ENCODE measurements at regions not wholly inside any gene's neighbourhood (a gene's known extent, or its start where the extent isn't known, plus 50 kb on each side); places are given as distances from the start of the nearest gene placed in this dataset.

DNA sequence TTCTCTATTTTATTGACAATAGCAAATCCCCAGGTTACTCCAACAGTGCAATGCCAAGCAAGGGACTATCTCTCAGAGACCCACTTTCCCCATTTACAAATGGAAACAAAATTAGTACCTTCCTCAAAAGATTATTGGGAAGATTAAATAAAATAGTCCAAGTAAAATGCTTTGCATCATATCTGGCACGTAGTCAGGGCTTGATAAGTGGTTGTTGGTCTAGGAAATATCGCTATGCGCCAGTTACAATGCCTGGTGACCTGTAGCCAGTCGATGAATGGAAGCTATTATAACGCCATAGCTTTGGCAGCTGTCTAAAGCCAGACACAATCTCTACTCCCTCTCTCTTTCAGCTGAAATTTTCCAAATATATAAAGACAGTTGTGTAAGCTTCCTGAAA, 220.3 kb downstream of the RAP2A start:
- in situ Hi-C loops (cut with HindIII; ENCODE audit: low pct_unique_long_range_greater_than_20kb, low sequenced_read_pairs), result no loop called here
- no peak overlapping the region for H3K4me3 ChIP-seq (ENCODE audit: low read depth in 2 of 2, low read length in 2 of 2)
- no peaks in the 10 kb centered on the region for H3K27me3 ChIP-seq (ENCODE audit: control insufficient read depth, insufficient read depth, low read length)
- ATAC-seq (no peak), DNase-seq (ENCODE audit: low read depth, low spot score) (no peak)
- no peaks in the 10 kb centered on the region for H3K9me3 ChIP-seq (ENCODE audit: control insufficient read depth, insufficient read depth, low read depth, low read length)
- ChIA-PET CTCF (no interaction called here), POLR2A (no interaction called here)
- intact Hi-C loops (cut with micrococcal nuclease; ENCODE audit: unreplicated experiment), result no loop called here
- no TSS peak for BruUV-seq (replicated peaks)
- no peak overlapping the region for H3K27ac ChIP-seq (ENCODE audit: low read length)
- no peaks in the 10 kb centered on the region for H3K36me3 ChIP-seq (ENCODE audit: control insufficient read depth, insufficient read depth, low read length)
- no peak for TF ChIP-seq TCF7L2 (IDR thresholded peaks at IDR 0.05; ENCODE audit: low read depth, low read length)
- TF ChIP-seq, protein P1, sequence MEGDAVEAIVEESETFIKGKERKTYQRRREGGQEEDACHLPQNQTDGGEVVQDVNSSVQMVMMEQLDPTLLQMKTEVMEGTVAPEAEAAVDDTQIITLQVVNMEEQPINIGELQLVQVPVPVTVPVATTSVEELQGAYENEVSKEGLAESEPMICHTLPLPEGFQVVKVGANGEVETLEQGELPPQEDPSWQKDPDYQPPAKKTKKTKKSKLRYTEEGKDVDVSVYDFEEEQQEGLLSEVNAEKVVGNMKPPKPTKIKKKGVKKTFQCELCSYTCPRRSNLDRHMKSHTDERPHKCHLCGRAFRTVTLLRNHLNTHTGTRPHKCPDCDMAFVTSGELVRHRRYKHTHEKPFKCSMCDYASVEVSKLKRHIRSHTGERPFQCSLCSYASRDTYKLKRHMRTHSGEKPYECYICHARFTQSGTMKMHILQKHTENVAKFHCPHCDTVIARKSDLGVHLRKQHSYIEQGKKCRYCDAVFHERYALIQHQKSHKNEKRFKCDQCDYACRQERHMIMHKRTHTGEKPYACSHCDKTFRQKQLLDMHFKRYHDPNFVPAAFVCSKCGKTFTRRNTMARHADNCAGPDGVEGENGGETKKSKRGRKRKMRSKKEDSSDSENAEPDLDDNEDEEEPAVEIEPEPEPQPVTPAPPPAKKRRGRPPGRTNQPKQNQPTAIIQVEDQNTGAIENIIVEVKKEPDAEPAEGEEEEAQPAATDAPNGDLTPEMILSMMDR (IDR thresholded peaks at IDR 0.05), result no peak
- TF ChIP-seq SIN3A (IDR thresholded peaks at IDR 0.05; ENCODE audit: borderline replicate concordance, insufficient read depth, low read depth, low read length), result no peak
- no peak for TF ChIP-seq POLR2AphosphoS5 (IDR thresholded peaks at IDR 0.05; ENCODE audit: low read depth, low read length)
- TF ChIP-seq, protein P2, sequence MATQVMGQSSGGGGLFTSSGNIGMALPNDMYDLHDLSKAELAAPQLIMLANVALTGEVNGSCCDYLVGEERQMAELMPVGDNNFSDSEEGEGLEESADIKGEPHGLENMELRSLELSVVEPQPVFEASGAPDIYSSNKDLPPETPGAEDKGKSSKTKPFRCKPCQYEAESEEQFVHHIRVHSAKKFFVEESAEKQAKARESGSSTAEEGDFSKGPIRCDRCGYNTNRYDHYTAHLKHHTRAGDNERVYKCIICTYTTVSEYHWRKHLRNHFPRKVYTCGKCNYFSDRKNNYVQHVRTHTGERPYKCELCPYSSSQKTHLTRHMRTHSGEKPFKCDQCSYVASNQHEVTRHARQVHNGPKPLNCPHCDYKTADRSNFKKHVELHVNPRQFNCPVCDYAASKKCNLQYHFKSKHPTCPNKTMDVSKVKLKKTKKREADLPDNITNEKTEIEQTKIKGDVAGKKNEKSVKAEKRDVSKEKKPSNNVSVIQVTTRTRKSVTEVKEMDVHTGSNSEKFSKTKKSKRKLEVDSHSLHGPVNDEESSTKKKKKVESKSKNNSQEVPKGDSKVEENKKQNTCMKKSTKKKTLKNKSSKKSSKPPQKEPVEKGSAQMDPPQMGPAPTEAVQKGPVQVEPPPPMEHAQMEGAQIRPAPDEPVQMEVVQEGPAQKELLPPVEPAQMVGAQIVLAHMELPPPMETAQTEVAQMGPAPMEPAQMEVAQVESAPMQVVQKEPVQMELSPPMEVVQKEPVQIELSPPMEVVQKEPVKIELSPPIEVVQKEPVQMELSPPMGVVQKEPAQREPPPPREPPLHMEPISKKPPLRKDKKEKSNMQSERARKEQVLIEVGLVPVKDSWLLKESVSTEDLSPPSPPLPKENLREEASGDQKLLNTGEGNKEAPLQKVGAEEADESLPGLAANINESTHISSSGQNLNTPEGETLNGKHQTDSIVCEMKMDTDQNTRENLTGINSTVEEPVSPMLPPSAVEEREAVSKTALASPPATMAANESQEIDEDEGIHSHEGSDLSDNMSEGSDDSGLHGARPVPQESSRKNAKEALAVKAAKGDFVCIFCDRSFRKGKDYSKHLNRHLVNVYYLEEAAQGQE (IDR thresholded peaks at IDR 0.05; ENCODE audit: insufficient read depth in 1 of 2, low read depth in 2 of 2, low read length in 1 of 2), result no peak
- no peaks in the 10 kb centered on the region for H3K4me1 ChIP-seq (ENCODE audit: control insufficient read depth, insufficient read depth, low read length)

- no peaks in the 10 kb centered on the region; the same call in 1 of the 2 replicates for H3K27me3 ChIP-seq (ENCODE audit: control insufficient read depth, insufficient read depth, low read length)
- no peak for DNase-seq (ENCODE audit: low read depth, low spot score)
- POLR2A ChIA-PET, result no interaction called here
- in situ Hi-C loops (cut with HindIII; ENCODE audit: low pct_unique_long_range_greater_than_20kb, low sequenced_read_pairs) (no loop called here), intact Hi-C loops (cut with micrococcal nuclease; ENCODE audit: unreplicated experiment) (no loop called here)
- CTCF ChIA-PET, result no interaction called here
- no peaks in the 10 kb centered on the region for H3K4me1 ChIP-seq (ENCODE audit: control insufficient read depth, insufficient read depth, low read length)
- H3K36me3 ChIP-seq (ENCODE audit: control insufficient read depth, insufficient read depth, low read length), result no peaks in the 10 kb centered on the region
- H3K27ac ChIP-seq (ENCODE audit: low read length), result no peak overlapping the region
- H3K4me3 ChIP-seq (ENCODE audit: low read depth in 2 of 2, low read length in 2 of 2), result no peak overlapping the region
- BruUV-seq (replicated peaks), result no TSS peak
- no peaks in the 10 kb centered on the region for H3K9me3 ChIP-seq (ENCODE audit: control insufficient read depth, insufficient read depth, low read depth, low read length)
- ATAC-seq, result no peak
- TF ChIP-seq TCF7L2 (IDR thresholded peaks at IDR 0.05; ENCODE audit: low read depth, low read length) (no peak), SIN3A (IDR thresholded peaks at IDR 0.05; ENCODE audit: borderline replicate concordance, insufficient read depth, low read depth, low read length) (no peak), POLR2AphosphoS5 (IDR thresholded peaks at IDR 0.05; ENCODE audit: low read depth, low read length) (no peak)
- TF ChIP-seq, protein P1 (IDR thresholded peaks at IDR 0.05), result no peak
- TF ChIP-seq, protein P2 (IDR thresholded peaks at IDR 0.05; ENCODE audit: insufficient read depth in 1 of 2, low read depth in 2 of 2, low read length in 1 of 2), result no peak
Measured at GRCh38 chr13:97658556-97658955, 224.6 kb downstream of the RAP2A start.
